ENCODE measurements at regions not wholly inside any gene's neighbourhood (a gene's known extent, or its start where the extent isn't known, plus 50 kb on each side); places are given as distances from the start of the nearest gene placed in this dataset.
"Not testable (repeated sequence)": the region's sequence is repeated elsewhere in the genome, so short reads cannot be mapped to it uniquely, and the experiment has no call there.

- TF ChIP-seq POLR2A (IDR thresholded peaks at IDR 0.05) = no peak
- TF ChIP-seq CTCF (IDR thresholded peaks at IDR 0.05) = no peak
- Histone ChIP-seq H3K4me1 (no peaks in the 10 kb centered on the region), H3K36me3 (no peaks in the 10 kb centered on the region), H3K27ac (no peak overlapping the region), H3K27me3 (no peaks in the 10 kb centered on the region), H3K4me3 (no peak overlapping the region), H3K9me3 (no peaks in the 10 kb centered on the region)
- DNase-seq = no peak
- intact Hi-C loops (cut with DNase I; ENCODE audit: low total_unique reads) = no loop called here
Measured at GRCh38 chr7:37549076-37549931, 100.6 kb upstream of the ELMO1 start.

GRCh38 chr7:37550426-37550825 lies 101.8 kb upstream of the ELMO1 start:
- Histone ChIP-seq H3K27me3 (no peaks in the 10 kb centered on the region), H3K4me3 (no peak overlapping the region), H3K9me3 (no peaks in the 10 kb centered on the region), H3K4me1 (no peaks in the 10 kb centered on the region), H3K27ac (no peak overlapping the region), H3K36me3 (no peaks in the 10 kb centered on the region)
- TF ChIP-seq CTCF (IDR thresholded peaks at IDR 0.05) (no peak), POLR2A (IDR thresholded peaks at IDR 0.05) (no peak)
- DNase-seq = no peak
- intact Hi-C loops (cut with DNase I; ENCODE audit: low total_unique reads) = no loop called here

GRCh38 chr7:37550872-37551271 lies 102.2 kb upstream of the ELMO1 start:
- no peak for DNase-seq
- TF ChIP-seq CTCF (IDR thresholded peaks at IDR 0.05) (no peak), POLR2A (IDR thresholded peaks at IDR 0.05) (no peak)
- intact Hi-C loops (cut with DNase I; ENCODE audit: low total_unique reads) = no loop called here
- Histone ChIP-seq H3K4me1 (no peaks in the 10 kb centered on the region), H3K4me3 (no peak overlapping the region), H3K36me3 (no peaks in the 10 kb centered on the region), H3K27ac (no peak overlapping the region), H3K27me3 (no peaks in the 10 kb centered on the region), H3K9me3 (no peaks in the 10 kb centered on the region)

- TF ChIP-seq CTCF (IDR thresholded peaks at IDR 0.05) (no peak), POLR2A (IDR thresholded peaks at IDR 0.05) (no peak)
- H3K27me3 ChIP-seq = no peaks in the 10 kb centered on the region
- no peaks in the 10 kb centered on the region for H3K4me1 ChIP-seq
- no peak for DNase-seq
- intact Hi-C loops (cut with DNase I; ENCODE audit: low total_unique reads) = no loop called here
- no peaks in the 10 kb centered on the region for H3K36me3 ChIP-seq
- no peak overlapping the region for H3K27ac ChIP-seq
- no peaks in the 10 kb centered on the region for H3K9me3 ChIP-seq
- H3K4me3 ChIP-seq = no peak overlapping the region
Measured at GRCh38 chr7:37552030-37552429, 103.4 kb upstream of the ELMO1 start.

- H3K27ac ChIP-seq; H3K4me1 ChIP-seq; H3K4me3 ChIP-seq; H3K36me3 ChIP-seq; intact Hi-C loops (cut with DNase I; ENCODE audit: low total_unique reads); DNase-seq; H3K9me3 ChIP-seq; H3K27me3 ChIP-seq: not testable (repeated sequence)
Measured at GRCh38 chr7:37552439-37552838, 103.8 kb upstream of the ELMO1 start.

Measured in uterus (tissue), 3 donors.